ENCODE measurements at regions not wholly inside any gene's neighbourhood (a gene's known extent, or its start where the extent isn't known, plus 50 kb on each side); places are given as distances from the start of the nearest gene placed in this dataset.

- no peaks in the 10 kb centered on the region for H3K36me3 ChIP-seq (ENCODE audit: control insufficient read depth in 2 of 4, insufficient read depth in 4 of 4, low read length in 3 of 4)
- H4K5ac ChIP-seq (ENCODE audit: insufficient read length, low read depth, low read length): no peak overlapping the region
- DNase-seq (ENCODE audit: low read depth in 1 of 2, low spot score in 2 of 2) (no peak), FAIRE-seq (no peak)
- no peak overlapping the region for H2BK5ac ChIP-seq (ENCODE audit: low read depth, low read length)
- H3K4ac ChIP-seq (replicated peaks; ENCODE audit: insufficient read length, low read depth, low read length): no peak overlapping the region
- ChIA-PET POLR2A (ENCODE audit: partially characterized antibody) (no interaction called here), CTCF (ENCODE audit: partially characterized antibody) (interaction anchor here (1.5 kb wide), 1 partner anchor 21 kb away, joined by 4 read pairs; no protein-coding TSS in a partner anchor)
- H2BK20ac ChIP-seq (ENCODE audit: low read length): no peak overlapping the region
- no peak overlapping the region for H3K23ac ChIP-seq (ENCODE audit: insufficient read length)
- no peak overlapping the region for H2AK5ac ChIP-seq (ENCODE audit: low read depth, low read length)
- H2BK120ac ChIP-seq (replicated peaks; ENCODE audit: low read depth, low read length): no peak overlapping the region
- H3K4me3 ChIP-seq (ENCODE audit: extremely low read depth in 1 of 4, insufficient read depth in 2 of 4, low read depth in 3 of 4, low read length in 4 of 4): no peak overlapping the region
- WGBS, 2 experiments (ENCODE audit: extremely low coverage in 1 of 2, insufficient coverage in 1 of 2, insufficient read length in 1 of 2, insufficient replicate concordance in 2 of 2, low coverage in 1 of 2, low lambda C conversion rate in 2 of 2, missing lambda C conversion rate in 1 of 2): 96% methylated on average over 3 of the region's 3 CpGs; no CpG with 5 or more reads in 1 of the 2 experiments
- H4K91ac ChIP-seq (replicated peaks; ENCODE audit: insufficient read length, low read length): no peak overlapping the region
- no peak overlapping the region for H3K14ac ChIP-seq (ENCODE audit: insufficient read length)
- H3K4me1 ChIP-seq (replicated peaks in 1 of 4; ENCODE audit: control insufficient read depth in 3 of 4, insufficient read depth in 4 of 4, low read length in 3 of 4): no peaks in the 10 kb centered on the region
- no peak overlapping the region for H2AFZ ChIP-seq (ENCODE audit: low read length)
- TF ChIP-seq CBX5 (IDR thresholded peaks at IDR 0.05; ENCODE audit: low read depth, low read length): no peak
- no peak overlapping the region for H4K8ac ChIP-seq (ENCODE audit: extremely low read depth, insufficient read depth, low read length)
- no peaks in the 10 kb centered on the region for H3K9me3 ChIP-seq (ENCODE audit: insufficient read depth in 2 of 2, low read depth in 1 of 2, low read length in 1 of 2)
- no peak overlapping the region for H3K27ac ChIP-seq (ENCODE audit: low read depth, low read length)
- no peaks in the 10 kb centered on the region for H3K79me1 ChIP-seq (ENCODE audit: low read depth, low read length)
- no peak overlapping the region for H2BK12ac ChIP-seq (ENCODE audit: low read depth, low read length)
- H3K23me2 ChIP-seq (ENCODE audit: low read depth, low read length): peaks cover 2% of the 10 kb centered on the region; the same call in 1 of the 2 replicates
- no peak overlapping the region for H2BK15ac ChIP-seq (ENCODE audit: low read length)
- H4K20me1 ChIP-seq (replicated peaks in 1 of 2; ENCODE audit: control insufficient read depth in 1 of 2, insufficient read depth in 2 of 2, low read length in 2 of 2): no peaks in the 10 kb centered on the region
- H3K4me2 ChIP-seq (ENCODE audit: insufficient read depth in 1 of 2, low read depth in 2 of 2, low read length in 2 of 2): no peak overlapping the region
- H3K18ac ChIP-seq (ENCODE audit: extremely low read depth, low read length): no peak overlapping the region
- H3K56ac ChIP-seq (replicated peaks; ENCODE audit: insufficient read length, low read depth, low read length): no peak overlapping the region
- no peaks in the 10 kb centered on the region for H3K79me2 ChIP-seq (ENCODE audit: control insufficient read depth in 1 of 2, insufficient read depth in 2 of 2, low read length in 2 of 2)
- H3K9ac ChIP-seq (replicated peaks in 1 of 4; ENCODE audit: extremely low read depth in 1 of 4, low read depth in 3 of 4, low read length in 3 of 4): no peak overlapping the region
- no peaks in the 10 kb centered on the region for H3K27me3 ChIP-seq (replicated peaks in 1 of 4; ENCODE audit: control insufficient read depth in 3 of 4, extremely low read depth in 1 of 4, insufficient read depth in 3 of 4, low read length in 3 of 4)
These were observed 960.2 kb downstream of the SQOR start for GRCh38 chr15:46595016-46595415.

All from H1 (cell line).